ENCODE measurements at regions not wholly inside any gene's neighbourhood (a gene's known extent, or its start where the extent isn't known, plus 50 kb on each side); places are given as distances from the start of the nearest gene placed in this dataset.

- no peak for TF ChIP-seq EZH2phosphoT487 (IDR thresholded peaks at IDR 0.05; ENCODE audit: insufficient read depth, low read depth)
- no peak for TF ChIP-seq EZH2 (IDR thresholded peaks at IDR 0.05; ENCODE audit: insufficient read depth, poor library complexity, severe bottlenecking)
These were observed 262.5 kb downstream of the MED10 start for GRCh38 chr5:6115852-6116251.

Measured in GM23248 (cell line).